Erythroblast (primary cell): ENCODE measurements at regions not wholly inside any gene's neighbourhood (a gene's known extent, or its start where the extent isn't known, plus 50 kb on each side); places are given as distances from the start of the nearest gene placed in this dataset.

Experiments
- DNase-seq, 2 experiments: peaks; one replicate each; lab custom pipeline; 2025; lab: John Stamatoyannopoulos, UW
- GATA1 ChIP-seq: IDR thresholded peaks from 2 replicates; pipeline ENCODE4 v1.6.1; 2011; ENCODE audit warnings: low read depth, mild to moderate bottlenecking, control low read depth, low read length, moderate library complexity
- POLR2A ChIP-seq: IDR thresholded peaks from 2 replicates; pipeline ENCODE4 v1.6.1; 2011; ENCODE audit warnings: mild to moderate bottlenecking, low read length

- DNase-seq, result no peak
- TF ChIP-seq POLR2A (no peak), GATA1 (no peak)
These were observed 630.3 kb downstream of the RPS29 start for GRCh38 chr14:48955857-48956256.

DNA sequence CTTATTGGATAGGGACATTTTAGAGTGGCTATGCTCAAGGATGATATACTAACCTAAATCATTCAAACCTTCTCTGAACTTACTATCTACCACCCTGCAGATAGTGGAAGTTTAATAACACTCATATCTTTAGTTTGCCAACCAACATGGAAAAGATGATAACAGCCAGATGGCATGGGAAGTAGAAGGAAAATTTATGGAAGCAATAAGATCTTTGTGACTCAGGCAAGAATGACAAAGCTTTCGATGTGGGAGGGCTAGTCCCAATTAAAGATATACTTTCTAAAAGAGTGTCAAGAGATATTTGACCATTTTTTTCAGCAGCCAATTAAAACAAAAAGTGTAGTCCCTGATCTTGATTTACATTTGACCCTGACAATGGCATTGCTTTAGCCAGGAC lies 631.7 kb downstream of the RPS29 start:
- DNase-seq, result no peak
- TF ChIP-seq GATA1 (no peak), POLR2A (no peak)

DNA sequence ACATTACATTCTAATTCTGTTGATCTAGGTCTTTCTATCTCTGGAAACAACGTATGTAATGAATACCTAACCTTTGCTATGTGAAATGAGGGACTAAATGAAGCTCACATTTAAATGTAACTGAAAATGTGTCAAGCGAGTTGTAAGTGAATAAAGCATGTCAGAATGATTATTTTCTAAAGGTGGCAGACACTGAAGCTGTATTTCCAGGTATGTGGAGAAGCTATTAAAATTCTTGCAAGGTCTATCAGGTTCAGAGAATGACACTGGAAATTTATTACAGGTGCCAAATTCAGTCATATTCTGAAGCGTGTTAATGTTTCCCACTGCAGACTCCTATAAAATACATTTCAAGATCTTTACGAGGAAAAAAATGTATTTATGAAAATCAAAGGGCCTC lies 641.4 kb downstream of the RPS29 start:
- TF ChIP-seq POLR2A, result no peak
- no peak for TF ChIP-seq GATA1
- DNase-seq, result no peak

GRCh38 chr14:48943913-48944312 lies 642.3 kb downstream of the RPS29 start:
- DNase-seq, result no peak
- TF ChIP-seq POLR2A (no peak), GATA1 (no peak)

DNA sequence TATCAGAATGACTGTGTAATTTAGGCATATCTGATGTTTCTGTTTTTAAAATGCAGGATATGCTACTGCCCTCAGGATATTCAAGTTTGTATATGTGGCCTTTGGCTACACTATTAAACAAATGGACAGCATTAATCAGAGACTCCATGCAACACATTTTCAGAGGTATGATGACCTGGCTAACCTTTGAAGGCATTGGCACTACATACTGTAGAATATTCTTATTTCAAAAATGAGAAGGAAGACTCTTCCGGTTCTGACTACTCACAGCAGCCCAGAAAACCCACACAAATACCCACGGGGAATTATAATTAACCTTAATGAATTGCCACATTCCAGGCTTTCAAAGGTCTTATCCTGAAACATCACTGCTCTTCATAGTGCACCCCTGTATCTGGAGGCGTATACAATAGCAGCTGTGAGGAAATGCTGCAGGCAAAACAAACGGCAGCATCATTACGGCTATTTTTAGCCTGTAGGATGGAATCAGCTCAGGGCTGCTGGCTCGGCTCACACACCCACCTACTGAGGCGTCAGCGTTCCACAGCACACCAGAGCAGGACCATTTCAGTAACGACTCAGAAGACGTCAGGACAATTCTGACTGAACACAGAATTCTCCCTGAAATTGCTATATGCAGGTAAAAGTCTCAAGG lies 648.5 kb downstream of the RPS29 start:
- TF ChIP-seq POLR2A (no peak), GATA1 (no peak)
- DNase-seq, result no peak

DNA sequence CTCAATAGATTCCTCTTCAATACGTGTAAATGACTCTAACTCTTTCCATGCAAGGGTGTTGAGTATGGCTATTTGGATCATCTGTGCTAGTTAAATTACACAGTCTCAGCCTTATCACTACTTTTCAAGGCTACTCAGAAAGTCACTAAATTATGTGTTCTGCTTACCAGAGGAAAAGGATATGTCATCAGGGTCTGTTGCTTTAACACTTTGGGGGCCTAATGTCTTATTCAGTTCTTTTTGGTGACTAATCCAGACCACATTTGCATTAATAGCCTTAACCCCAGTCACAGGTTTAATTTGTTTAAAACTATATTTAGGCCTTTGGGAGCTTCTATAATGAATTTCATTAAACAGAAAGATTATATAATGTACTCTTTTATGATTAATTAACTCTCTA lies 649.3 kb downstream of the RPS29 start:
- no peak for DNase-seq
- TF ChIP-seq POLR2A (no peak), GATA1 (no peak)

DNA sequence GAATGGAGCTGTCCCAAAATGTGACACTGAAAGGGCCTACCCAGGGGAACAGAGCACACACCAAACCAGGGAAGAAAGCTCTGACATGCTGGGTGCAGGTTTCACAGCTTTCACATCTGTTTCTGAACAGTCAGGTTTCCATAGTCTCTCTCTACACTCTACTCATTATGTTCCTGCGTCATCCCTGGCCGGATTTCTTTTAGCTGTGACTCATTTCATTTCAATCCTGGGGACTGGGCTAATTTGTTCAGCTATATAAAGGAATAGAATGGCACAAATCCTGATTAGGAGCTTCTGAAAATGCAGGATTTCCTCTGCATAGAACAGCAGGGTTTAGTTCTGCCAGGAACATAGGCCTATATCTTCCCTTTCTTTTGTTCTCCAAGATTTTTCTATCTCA lies 649.8 kb downstream of the RPS29 start:
- no peak for DNase-seq
- TF ChIP-seq POLR2A, result no peak
- no peak for TF ChIP-seq GATA1

DNA sequence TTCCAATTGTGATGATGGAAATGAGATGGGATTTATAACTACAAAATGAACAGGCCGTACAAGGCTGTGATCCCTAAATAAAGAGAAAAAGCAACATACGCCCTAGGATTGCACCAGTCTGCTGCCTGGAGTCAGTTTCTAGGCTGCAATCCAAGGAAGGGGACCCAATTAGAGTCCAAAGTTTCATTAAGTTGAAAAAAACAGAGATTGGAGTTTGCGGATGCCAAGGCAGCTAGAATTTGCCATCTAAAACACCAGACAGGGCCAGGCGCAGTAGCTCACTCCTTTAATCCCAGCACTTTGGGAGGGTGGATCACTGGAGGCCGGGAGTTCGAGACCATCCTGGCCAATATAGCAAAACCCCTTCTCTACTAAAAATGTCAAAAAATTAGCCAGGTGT lies 661.0 kb downstream of the RPS29 start:
- TF ChIP-seq GATA1 (no peak), POLR2A (no peak)
- no peak for DNase-seq

DNA sequence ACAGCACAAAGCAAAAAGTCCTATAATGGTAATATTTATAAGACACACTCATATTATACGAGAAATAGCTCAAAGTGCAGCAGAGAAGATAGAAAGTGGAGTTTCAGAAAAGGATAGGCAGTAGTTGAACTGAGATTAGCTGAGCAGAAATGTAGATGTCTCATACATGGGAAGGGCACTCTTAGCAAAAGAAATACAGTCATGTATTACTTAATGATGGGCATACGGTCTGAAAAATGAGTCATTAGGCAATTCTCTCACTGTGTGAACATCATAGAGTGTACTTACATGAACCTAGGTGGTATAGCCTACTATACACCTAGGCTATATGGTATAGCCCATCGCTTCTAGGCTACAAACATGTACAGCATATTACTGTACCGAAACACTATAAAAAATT lies 671.3 kb downstream of the RPS29 start:
- TF ChIP-seq GATA1 (no peak), POLR2A (no peak)
- no peak for DNase-seq

DNA sequence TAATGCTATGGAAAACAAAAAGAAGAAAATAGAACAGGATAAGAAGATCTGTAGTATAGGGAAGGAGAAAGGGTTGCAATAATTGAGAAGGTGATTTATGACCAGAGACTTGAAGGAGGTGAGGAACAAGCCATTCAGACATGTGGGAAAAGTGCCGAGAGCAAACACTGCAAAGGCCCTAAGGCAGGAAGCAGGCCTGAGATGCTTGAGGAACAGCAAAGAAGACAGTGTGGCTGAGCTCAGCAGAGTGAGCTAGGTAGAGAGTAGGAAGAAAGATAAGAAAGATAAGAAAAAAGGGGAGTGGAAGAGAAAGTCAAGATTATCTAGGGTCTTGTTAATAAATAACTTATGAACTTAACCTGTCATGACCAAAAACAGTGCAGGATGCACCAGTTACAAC lies 671.8 kb downstream of the RPS29 start:
- TF ChIP-seq GATA1, result no peak
- no peak for TF ChIP-seq POLR2A
- DNase-seq, result no peak

GRCh38 chr14:48900565-48900964 lies 685.6 kb downstream of the RPS29 start:
- DNase-seq, result no peak
- TF ChIP-seq POLR2A, result no peak
- no peak for TF ChIP-seq GATA1

DNA sequence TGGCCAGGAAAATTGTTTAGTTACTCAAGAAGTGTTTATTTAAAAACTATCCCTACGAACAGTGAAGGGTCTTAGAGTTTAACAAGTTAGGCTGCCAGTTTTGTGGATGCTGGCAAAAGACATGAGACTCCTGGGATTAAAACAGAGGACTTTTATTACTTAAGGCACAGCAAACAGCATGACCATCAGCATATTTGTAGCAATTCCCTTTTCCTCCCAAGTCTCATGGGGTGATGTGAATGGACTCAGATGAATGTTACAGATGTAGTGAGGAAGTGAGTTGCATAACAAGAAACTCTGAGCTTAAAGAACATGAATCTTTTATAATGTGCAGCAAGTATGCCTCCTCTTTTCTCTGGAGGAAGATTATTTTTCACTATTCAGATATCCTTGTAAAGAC lies 695.8 kb downstream of the RPS29 start:
- no peak for DNase-seq
- no peak for TF ChIP-seq GATA1
- no peak for TF ChIP-seq POLR2A

DNA sequence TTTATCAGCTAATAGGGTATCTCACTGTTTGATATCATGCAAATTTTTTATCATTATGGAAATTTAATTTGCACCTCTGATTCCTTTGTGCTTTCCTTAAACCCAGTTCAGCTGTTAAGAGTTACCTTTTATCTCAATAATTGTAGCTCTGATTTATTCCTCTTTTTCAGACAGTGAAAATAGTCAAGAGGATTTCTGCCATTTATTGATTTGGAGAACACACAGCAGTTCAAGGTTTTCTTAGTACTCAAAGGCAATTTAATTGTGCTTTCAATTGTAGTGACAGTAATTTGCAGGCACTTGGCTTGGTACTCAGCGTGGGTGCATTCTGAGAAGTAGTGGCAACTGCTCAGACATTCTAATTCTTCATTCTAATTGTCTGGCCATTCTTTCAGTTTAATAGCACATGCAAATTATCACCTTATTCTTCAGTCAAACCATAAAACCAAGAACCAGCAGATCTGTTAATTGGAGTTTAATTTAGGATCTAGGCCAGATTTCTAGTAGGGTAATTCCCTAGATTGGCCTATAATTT lies 709.3 kb downstream of the RPS29 start:
- no peak for DNase-seq
- TF ChIP-seq GATA1, result no peak

DNA sequence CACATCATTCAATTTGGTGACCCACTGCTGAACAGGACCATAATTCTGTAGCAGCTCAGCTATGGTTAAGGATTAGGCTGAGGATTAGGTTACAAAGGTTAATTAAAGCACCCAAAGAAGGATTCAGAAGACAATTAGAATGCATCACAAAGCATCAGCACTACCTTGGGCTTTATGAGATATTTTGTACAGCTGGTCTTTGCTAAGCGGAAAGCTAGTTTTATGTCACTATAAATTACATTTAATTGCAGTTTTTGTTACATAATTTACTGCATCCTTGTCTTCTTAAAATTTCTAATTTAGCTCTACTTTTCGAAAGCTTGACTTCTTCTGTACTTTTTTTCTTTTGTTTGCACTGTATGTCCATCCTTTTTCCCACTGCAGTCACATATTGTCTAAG lies 711.5 kb downstream of the RPS29 start:
- DNase-seq, result no peak
- TF ChIP-seq GATA1 (no peak), POLR2A (no peak)

- TF ChIP-seq GATA1, result no peak
- DNase-seq, result no peak
These were observed 728.8 kb downstream of the RPS29 start for GRCh38 chr14:48857366-48857765.
